ENCODE measurements at regions not wholly inside any gene's neighbourhood (a gene's known extent, or its start where the extent isn't known, plus 50 kb on each side); places are given as distances from the start of the nearest gene placed in this dataset.
A peak's percentile ranks its signal among the peaks of the same experiment; 100 is the strongest.

GRCh38 chr2:79393806-79394484, 118.9 kb upstream of the CTNNA2 start (continued):
- 0 out of 2 replicates have a peak, but pooled peaks have one; percentile 5 for TF ChIP-seq ZNF629 (CRISPR knock-in tag; conservative IDR thresholded peaks at IDR 0.05)
- TF ChIP-seq FOXC1 (CRISPR knock-in tag; IDR thresholded peaks at IDR 0.05; ENCODE audit: borderline replicate concordance): no peak
- TF ChIP-seq EP300 (IDR thresholded peaks at IDR 0.05; ENCODE audit: low read depth in 2 of 2, low read length in 2 of 2): peak; percentile 78 to 89
- peak; percentile 85 for TF ChIP-seq EP300 (CRISPR knock-in tag; IDR thresholded peaks at IDR 0.05; ENCODE audit: borderline replicate concordance)
- no peak for TF ChIP-seq LCORL (IDR thresholded peaks at IDR 0.05)
- TF ChIP-seq LCORL (CRISPR knock-in tag; IDR thresholded peaks at IDR 0.05): peak; percentile 53; the same call in 1 of the 2 replicates
- 0 out of 2 replicates have a peak, but pooled peaks have one; percentile 31 for TF ChIP-seq MIER3 (CRISPR knock-in tag; IDR thresholded peaks at IDR 0.05; ENCODE audit: borderline replicate concordance)
- TF ChIP-seq FOSL2 (CRISPR knock-in tag; IDR thresholded peaks at IDR 0.05): peak; percentile 85
- TF ChIP-seq SOX13 (IDR thresholded peaks at IDR 0.05): peak; percentile 56; the same call in 1 of the 2 replicates
- peak in 1 of 2 experiments; percentile 90; a peak in 2 of 4 replicates for TF ChIP-seq SOX13 (CRISPR knock-in tag; conservative IDR thresholded peaks at IDR 0.05 in 1 of 2, IDR thresholded peaks at IDR 0.05 in 1 of 2)
- TF ChIP-seq ZNF280D (CRISPR knock-in tag; IDR thresholded peaks at IDR 0.05): no peak
- TF ChIP-seq TOPORS (CRISPR knock-in tag; IDR thresholded peaks at IDR 0.05): no peak
- no peak for TF ChIP-seq ZBTB26 (CRISPR knock-in tag; IDR thresholded peaks at IDR 0.05; ENCODE audit: borderline replicate concordance)
- no peak for TF ChIP-seq ZNF501 (CRISPR knock-in tag; IDR thresholded peaks at IDR 0.05)
- TF ChIP-seq NFKBIZ (CRISPR knock-in tag; IDR thresholded peaks at IDR 0.05): peak; percentile 65; the same call in 1 of the 2 replicates
- peak; percentile 63; the same call in 1 of the 2 replicates for TF ChIP-seq SAP130 (CRISPR knock-in tag; IDR thresholded peaks at IDR 0.05; ENCODE audit: low read depth)
- TF ChIP-seq KDM6A (CRISPR knock-in tag; IDR thresholded peaks at IDR 0.05; ENCODE audit: low read depth): 0 out of 2 replicates have a peak, but pooled peaks have one; percentile 54
- TF ChIP-seq ZNF468 (CRISPR knock-in tag; IDR thresholded peaks at IDR 0.05): no peak
- peak; percentile 77 for TF ChIP-seq MED1 (CRISPR knock-in tag; IDR thresholded peaks at IDR 0.05)
- TF ChIP-seq IKZF5 (CRISPR knock-in tag; IDR thresholded peaks at IDR 0.05): 0 out of 2 replicates have a peak, but pooled peaks have one; percentile 30
- 0 out of 2 replicates have a peak, but pooled peaks have one; percentile 36 for TF ChIP-seq ARNTL (CRISPR knock-in tag; IDR thresholded peaks at IDR 0.05)
- TF ChIP-seq NR2F6 (IDR thresholded peaks at IDR 0.05): peak; percentile 68
- peak; percentile 83 for TF ChIP-seq NR2F6 (CRISPR knock-in tag; IDR thresholded peaks at IDR 0.05)
- TF ChIP-seq SOX5 (CRISPR knock-in tag; IDR thresholded peaks at IDR 0.05; ENCODE audit: borderline replicate concordance): peak; percentile 90
- no peak for TF ChIP-seq ZNF414 (CRISPR knock-in tag; IDR thresholded peaks at IDR 0.05)
- TF ChIP-seq LBX2 (CRISPR knock-in tag; IDR thresholded peaks at IDR 0.05; ENCODE audit: borderline replicate concordance): no peak
